Hematopoietic multipotent progenitor cell treated with erythropoietin and hydrocortisone succinate and interleukin-3 and kit ligand, for 8 days (in vitro differentiated cells): ENCODE measurements at regions not wholly inside any gene's neighbourhood (a gene's known extent, or its start where the extent isn't known, plus 50 kb on each side); places are given as distances from the start of the nearest gene placed in this dataset.
A peak's percentile ranks its signal among the peaks of the same experiment; 100 is the strongest.

Experiments used
- DNase-seq: peaks from one replicate; pipeline ENCODE4 v3.0.0-alpha.2; 2015

- DNase-seq, result no peak
Measured at GRCh38 chr6:82013561-82014530, 233.7 kb downstream of the IBTK start.

GRCh38 chr6:82006027-82006738 lies 241.4 kb downstream of the IBTK start:
- peak; percentile 31 for DNase-seq

GRCh38 chr6:82000551-82000950 lies 247.0 kb downstream of the IBTK start:
- DNase-seq, result no peak

GRCh38 chr6:81999826-82000225 lies 247.3 kb upstream of the TENT5A start:
- DNase-seq, result no peak

- no peak for DNase-seq
Measured at GRCh38 chr6:81999270-81999669, 246.8 kb upstream of the TENT5A start.

- no peak for DNase-seq
Measured at GRCh38 chr6:81998432-81998831, 246.0 kb upstream of the TENT5A start.

GRCh38 chr6:81997090-81997926 lies 244.8 kb upstream of the TENT5A start:
- peak; percentile 55 for DNase-seq

GRCh38 chr6:81996414-81996813 lies 243.9 kb upstream of the TENT5A start:
- DNase-seq, result no peak

GRCh38 chr6:81995548-81996289 lies 243.2 kb upstream of the TENT5A start:
- no peak for DNase-seq

- DNase-seq, result no peak
Measured at GRCh38 chr6:81988871-81989270, 236.4 kb upstream of the TENT5A start.

GRCh38 chr6:81988446-81988845 lies 236.0 kb upstream of the TENT5A start:
- no peak for DNase-seq

- DNase-seq, result no peak
Measured at GRCh38 chr6:81987293-81987692, 234.8 kb upstream of the TENT5A start.

- no peak for DNase-seq
Measured at GRCh38 chr6:81985191-81985590, 232.7 kb upstream of the TENT5A start.

- DNase-seq, result no peak
Measured at GRCh38 chr6:81984599-81984998, 232.1 kb upstream of the TENT5A start.

- DNase-seq, result no peak
Measured at GRCh38 chr6:81981812-81982211, 229.3 kb upstream of the TENT5A start.

GRCh38 chr6:81979767-81980166 lies 227.3 kb upstream of the TENT5A start:
- no peak for DNase-seq

- DNase-seq, result no peak
Measured at GRCh38 chr6:81979329-81979728, 226.8 kb upstream of the TENT5A start.

- no peak for DNase-seq
Measured at GRCh38 chr6:81978230-81978629, 225.7 kb upstream of the TENT5A start.

GRCh38 chr6:81977486-81977885 lies 225.0 kb upstream of the TENT5A start:
- DNase-seq, result no peak

- no peak for DNase-seq
Measured at GRCh38 chr6:81969814-81970213, 217.3 kb upstream of the TENT5A start.

- no peak for DNase-seq
Measured at GRCh38 chr6:81969011-81969410, 216.5 kb upstream of the TENT5A start.

GRCh38 chr6:81966968-81967367 lies 214.5 kb upstream of the TENT5A start:
- no peak for DNase-seq
